Activated CD4-positive, alpha-beta T cell treated with anti-CD3 and anti-CD28 coated beads, Interleukin-10, Interleukin-2, amounts not matched to agents 100 ng/mL and 50 ng/mL, durations not matched to agents 16 hours and 8 hours (primary cell): ENCODE measurements at regions not wholly inside any gene's neighbourhood (a gene's known extent, or its start where the extent isn't known, plus 50 kb on each side); places are given as distances from the start of the nearest gene placed in this dataset.
A peak's percentile ranks its signal among the peaks of the same experiment; 100 is the strongest.

Source experiments
- DNase-seq: peaks from one replicate; pipeline ENCODE4 v3.0.0-alpha.2; 2020

GRCh38 chr5:39674209-39675082 is 249.7 kb upstream of the DAB2 start:
- DNase-seq: no peak

- no peak for DNase-seq
Measured at GRCh38 chr5:39671561-39671961, 246.8 kb upstream of the DAB2 start.

DNA sequence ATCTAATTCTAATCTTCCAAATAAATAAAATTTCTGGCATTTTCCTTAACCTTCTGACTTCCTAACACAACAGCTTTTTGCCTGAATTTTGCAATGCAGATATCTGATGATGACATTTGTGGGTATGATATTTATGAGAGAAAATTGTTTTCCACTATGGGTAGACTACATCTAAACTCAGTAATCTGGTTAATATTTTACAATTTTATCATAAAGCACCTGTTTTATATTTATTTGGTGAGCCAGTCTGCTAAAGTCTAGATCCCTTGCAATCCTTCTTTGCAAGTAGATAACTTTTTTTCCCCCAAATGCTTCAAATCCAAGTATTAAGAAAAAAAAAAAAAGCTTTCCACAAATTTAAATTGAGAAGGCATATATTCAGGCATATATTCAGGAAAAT is 246.2 kb upstream of the DAB2 start:
- DNase-seq: no peak

DNA sequence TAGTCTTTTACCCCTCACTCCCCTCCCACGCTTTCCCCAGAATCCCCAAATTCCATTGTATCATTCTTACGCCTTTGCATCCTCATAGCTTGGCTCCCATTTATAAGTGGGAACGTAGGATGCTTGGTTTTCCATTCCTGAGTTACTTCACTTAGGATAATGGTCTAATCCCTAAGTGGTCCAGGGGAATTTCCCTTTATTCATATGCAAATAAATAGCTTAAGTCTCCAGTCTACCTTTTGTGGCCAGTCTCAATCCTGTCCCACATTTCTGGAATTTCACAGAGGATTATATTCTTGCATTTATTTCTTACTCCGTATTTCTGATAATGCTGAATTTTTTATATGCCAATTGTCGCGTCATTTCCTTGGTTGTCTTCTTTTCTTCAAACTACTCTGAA is 245.6 kb upstream of the DAB2 start:
- DNase-seq: no peak

GRCh38 chr5:39668980-39669379 is 244.2 kb upstream of the DAB2 start:
- DNase-seq: no peak

DNA sequence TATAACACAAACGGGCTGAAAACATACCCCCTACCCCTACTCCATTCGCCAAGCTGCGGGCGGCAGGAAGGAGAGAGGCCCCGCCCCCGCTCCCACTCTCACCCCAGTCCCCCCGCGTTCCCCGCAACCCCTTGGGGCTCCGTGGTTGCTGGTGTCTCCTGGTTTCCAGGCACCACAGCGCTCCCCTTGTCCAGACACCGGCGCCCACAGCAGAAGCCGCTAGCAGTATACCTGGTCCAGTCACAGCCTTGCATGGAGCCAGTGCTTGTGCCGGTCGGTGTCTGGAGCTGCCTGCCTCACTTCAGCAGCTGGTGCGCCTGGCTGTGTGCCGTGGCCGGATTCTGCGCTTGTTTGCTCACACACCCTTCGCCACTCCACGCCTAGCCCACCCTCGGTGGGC is 240.5 kb upstream of the DAB2 start:
- no peak for DNase-seq

GRCh38 chr5:39662945-39663344 is 238.2 kb upstream of the DAB2 start:
- no peak for DNase-seq

DNA sequence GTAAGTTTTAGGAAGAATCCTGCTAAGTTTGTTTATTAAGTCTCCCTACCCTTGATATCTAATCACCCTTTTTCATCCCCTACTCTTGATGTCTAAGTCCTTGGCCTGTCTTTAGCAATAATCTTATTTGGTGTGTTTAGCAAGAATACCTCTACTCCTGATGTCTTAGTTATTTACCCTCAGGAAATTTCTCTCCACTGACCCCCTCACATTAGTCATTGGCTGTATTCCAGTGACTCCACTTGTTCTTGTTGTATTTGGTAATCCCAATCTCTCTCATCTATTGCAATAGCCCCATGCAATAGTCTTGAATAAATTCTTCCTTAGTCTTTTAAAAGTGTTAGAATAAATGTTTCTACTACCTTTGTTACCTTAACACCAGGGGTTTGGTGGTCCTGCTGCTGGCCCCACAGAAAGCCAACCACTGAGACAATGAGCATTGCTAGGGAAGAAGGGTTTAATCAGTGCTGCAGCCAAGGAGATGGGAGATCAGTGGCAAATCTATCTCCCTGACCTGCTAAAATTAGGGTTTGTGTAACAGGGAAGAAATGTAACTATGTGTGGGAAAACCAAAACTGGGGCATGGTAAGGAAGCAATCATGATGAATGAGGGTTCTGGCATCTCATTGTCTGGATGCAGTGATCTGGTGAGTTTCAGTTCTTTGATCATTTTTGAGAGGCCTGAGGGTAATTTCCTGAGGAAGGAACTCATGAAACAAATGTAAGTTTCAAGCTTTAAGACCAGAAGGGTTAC is 236.4 kb upstream of the DAB2 start:
- no peak for DNase-seq

DNA sequence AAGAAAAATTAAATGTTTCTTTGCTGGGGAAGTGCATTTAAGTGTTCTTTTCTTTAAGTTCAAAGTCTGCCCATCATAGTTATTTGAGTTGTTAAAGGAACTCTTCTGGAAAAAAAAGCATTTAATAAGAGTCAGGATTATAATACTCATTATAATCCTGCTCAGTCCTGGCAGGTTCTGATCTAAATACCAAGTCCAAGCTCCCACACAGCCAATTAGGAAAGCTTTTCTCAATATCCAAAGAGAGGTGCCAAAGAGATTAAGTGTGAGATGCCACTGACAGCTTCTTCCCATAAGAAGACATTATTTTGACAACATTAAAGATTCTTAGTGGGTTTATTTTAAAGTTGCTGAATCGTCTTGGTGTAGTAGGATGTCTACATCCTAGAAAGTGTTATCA is 235.2 kb upstream of the DAB2 start:
- no peak for DNase-seq

DNA sequence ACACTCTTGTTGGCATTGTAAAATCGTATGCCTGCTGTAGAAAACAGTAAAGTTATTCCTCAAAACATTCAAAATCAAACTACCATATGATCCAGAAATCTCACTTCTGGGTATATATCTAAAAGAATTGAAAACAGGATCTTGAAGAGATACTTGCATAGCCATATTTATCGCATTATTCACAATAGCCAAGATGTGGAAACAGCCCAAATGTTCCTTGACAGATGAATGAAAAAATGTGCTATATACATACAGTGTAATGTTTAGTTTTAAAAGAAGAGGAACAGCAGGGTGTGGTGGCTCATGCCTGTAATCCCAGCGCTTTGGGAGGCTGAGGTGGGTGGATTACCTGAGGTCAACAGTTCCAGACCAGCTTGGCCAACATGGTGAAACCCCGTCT is 234.1 kb upstream of the DAB2 start:
- no peak for DNase-seq

DNA sequence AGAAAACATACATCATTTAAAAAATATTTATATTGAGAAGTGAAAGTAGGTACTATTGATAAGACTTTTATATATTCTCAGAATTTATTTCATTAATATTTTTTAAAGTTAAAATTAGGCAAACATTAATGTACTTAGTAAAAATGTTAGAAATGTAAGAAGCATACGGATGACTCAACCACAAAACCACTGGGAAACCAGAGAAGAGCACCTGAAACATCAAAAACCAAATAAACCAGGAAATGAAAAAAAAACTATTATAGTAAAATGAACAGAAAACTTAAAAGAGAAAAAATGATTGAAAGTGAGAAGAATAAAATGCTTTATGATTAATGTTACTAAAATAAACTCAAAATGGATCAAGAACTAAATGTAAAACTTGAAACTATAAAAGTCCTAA is 233.2 kb upstream of the DAB2 start:
- peak; percentile 21 for DNase-seq

DNA sequence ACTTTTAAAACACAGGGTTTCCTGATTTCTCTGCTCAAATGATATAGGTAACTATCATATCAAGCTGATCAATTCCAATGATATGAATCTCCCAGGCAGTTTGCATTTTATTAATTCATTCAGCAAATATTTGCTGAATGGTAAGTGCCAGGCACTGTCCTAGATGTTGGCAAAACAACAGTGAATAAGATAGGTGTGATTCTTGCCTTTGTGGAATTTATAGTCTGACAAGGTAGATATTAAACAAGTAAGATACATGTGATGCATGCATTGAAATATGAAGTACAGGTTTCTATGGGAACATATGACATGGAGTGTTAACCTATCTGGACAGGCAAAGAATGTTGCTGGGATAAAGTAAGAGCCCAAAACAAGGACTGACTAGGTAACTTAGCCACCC is 231.8 kb upstream of the DAB2 start:
- DNase-seq: no peak

- DNase-seq: no peak
Measured at GRCh38 chr5:39654715-39655114, 229.9 kb upstream of the DAB2 start.

DNA sequence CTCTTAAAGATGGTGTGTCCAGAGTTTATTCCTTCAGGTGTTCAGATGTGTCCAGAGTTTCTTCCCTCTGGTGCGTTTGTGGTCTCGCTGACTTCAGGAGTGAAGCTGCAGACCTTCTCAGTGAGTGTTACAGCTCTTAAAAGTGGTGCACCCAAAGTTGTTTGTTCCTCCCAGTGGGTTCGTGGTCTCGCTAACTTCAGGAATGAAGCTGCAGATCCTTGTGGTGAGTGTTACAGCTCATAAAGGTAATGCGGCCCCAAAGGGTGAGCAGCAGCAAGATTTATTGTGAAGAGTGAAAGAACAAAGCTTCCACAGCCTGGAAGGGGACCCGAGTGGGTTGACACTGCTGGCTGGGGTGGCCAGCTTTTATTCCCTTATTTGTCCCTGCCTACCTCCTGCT is 227.7 kb upstream of the DAB2 start:
- DNase-seq: peak; percentile 46

DNA sequence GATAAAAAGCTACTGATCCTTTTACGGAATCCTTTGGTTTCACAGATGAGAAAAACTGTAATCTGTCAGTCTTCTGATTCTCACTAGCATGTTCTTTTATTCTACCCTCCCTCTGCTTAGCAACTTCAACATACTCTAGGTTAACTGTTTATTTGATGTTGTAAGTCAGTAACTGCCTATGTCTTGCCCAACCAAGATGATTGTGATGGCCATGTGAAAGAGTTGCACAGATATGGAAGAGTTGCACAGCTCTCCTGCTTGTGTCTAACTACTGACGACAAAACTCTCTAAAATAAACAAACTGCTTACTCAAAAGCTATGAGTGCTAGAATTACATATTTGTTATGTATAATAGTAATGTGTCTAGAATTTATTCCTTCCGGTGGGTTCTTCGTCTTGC is 227.3 kb upstream of the DAB2 start:
- no peak for DNase-seq

- peak; percentile 33 for DNase-seq
Measured at GRCh38 chr5:39650008-39650762, 225.4 kb upstream of the DAB2 start.

DNA sequence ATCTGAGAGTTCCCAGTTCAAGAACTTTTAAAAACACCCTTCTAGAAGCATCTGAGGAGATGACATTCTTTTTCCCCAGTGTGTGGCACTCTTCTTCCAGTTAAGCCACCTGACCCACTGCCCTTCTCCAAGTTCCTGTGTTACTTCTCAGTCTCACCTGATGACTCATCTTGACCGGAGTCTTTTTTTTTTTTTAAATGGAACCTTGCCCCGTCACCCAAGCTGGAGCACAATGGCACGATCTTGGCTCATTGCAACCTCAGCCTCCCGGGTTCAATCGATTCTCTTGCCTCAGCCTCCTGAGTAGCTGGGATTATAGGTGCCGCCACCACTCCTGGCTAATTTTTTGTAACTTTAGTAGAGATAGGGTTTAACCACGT is 224.1 kb upstream of the DAB2 start:
- DNase-seq: peak; percentile 48

DNA sequence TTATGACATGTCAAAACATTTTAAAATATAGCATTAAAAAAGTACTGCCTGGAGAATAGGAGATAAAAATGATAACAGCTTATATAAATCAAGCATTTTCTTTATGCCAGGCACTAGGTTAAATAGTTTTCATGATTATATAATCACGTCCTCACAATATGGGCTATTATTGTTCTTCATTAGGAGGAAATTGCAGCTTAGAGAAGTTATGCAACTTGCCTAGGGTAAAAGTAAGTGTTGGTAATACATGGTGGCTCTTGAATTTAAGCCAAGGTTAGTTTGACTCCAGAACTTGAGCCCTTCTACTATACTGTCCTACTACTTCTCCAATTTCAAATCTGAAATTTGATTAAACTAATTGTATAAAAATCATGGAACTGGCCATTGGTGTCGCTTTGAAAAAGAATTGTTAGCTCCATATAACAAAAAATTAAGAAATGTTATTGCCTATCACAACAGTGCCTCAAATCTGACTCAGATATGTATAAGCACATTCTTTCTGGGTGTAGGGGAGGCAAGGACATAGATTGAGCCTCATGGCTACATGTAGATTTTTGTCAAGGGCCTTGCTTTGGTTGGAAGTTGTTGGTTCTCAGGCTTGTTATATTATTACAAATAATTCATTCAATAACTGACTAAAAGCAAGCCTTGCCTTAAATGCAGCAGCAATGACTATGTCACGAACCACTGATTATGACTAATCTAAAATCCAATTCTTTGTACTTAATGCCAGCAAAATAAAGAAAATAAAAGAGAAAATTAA is 223.5 kb upstream of the DAB2 start:
- DNase-seq: no peak

DNA sequence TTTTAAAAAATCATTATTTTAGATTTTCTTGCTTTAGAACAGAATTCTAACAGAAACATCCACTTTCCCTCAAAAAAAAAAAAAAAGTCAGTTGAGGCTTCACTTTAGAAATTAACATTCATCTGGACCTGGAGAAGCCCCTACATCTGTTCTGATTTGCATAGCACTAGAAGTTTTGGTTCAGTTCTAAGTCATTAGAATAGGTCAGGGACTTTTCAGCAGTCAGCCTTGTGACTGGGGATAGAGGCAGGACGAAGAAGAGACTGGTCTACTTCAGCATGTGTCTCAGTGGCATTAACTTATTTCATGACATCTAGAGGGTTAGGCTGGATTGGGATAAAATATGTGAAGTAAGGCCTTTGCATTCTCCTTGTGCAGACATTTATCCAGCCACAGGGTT is 215.8 kb upstream of the DAB2 start:
- no peak for DNase-seq

DNA sequence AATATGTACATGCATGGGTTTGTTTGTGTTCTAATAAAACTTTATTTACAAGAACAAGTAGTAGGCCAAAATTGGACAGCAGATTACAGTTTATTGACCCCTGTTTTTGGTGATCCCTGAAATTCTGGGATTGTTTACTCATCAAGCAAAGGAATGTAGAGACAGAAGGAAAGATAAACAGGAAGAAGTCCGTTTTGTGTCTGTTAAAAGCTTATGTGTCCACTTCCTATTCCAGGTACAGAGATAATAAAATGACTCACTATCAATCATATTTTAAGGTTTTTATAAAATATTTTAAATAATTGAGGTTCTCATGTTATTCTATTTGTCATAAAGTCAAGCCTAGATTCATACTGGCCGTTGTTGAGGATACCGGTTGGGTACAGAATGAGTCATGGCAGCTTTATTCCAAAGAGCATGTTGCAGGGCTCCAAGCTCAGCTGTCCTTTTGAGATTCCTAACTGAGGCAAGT is 214.9 kb upstream of the DAB2 start:
- DNase-seq: no peak

DNA sequence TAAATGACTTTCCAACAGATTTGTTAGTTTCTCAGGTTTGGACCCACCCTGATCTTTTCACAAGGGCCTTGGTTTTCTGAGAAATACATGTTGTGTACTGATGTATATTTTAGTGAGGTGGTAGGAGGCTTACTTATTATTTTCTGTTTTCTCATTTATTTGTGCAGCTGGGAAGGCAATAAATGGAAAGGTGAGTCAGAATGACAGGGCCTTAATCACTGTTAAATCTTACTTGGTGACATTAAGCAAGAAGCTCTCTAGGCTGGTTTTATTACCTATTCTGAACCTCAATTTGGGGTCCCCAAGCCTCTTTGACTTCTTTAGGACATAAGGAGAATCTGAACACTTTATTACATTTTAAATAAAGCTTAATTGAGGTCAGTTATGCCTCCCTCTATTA is 214.0 kb upstream of the DAB2 start:
- no peak for DNase-seq

DNA sequence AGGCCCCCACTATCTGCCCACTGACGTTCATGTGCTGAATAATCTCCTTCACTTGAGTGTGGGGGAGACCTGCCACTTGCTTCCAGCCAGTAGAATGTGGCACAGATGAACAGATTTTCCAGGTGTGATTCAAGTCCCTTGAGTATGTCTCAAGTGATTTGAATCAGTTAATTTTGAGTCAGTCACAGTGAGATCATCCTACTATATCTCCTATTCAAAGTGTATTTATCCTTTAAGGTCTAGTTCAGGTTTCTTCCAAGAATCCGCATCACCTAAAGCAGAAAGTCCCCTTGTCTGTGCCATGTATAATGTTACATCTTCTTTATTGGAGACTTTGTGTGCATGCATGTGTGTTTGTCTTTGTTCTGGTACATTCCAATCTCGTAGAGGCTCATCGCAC is 208.3 kb upstream of the DAB2 start:
- no peak for DNase-seq

DNA sequence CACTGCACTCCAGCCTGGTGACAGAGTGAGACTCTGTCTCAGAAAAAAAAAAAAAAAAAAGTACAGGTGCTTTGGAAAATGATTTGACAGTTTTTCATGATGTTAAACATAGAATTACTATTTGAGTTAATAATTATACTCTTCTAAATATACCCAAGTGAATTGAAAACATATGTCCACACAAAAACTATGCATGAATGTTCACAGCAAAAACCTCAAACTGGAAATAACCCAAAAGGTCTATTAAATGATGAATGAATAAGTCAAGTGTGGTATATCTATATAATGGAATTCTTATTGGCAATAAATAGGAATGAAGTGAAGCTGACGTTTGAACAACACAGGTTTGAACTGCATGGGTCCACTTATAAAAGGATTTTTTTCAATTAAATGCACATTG is 207.2 kb upstream of the DAB2 start:
- DNase-seq: no peak
